GM12874 (cell line): ENCODE measurements at regions not wholly inside any gene's neighbourhood (a gene's known extent, or its start where the extent isn't known, plus 50 kb on each side); places are given as distances from the start of the nearest gene placed in this dataset.

ENCODE experiments used
- CTCF ChIP-seq: IDR thresholded peaks from 2 replicates; pipeline ENCODE4 v1.5.1; 2011; ENCODE audit warnings: low read depth, mild to moderate bottlenecking, control low read depth, low read length, moderate library complexity; ENCODE audit not compliant: insufficient read depth

GRCh38 chr22:47601666-47602065 lies 839.2 kb downstream of the TBC1D22A start:
- no peak for TF ChIP-seq CTCF

GRCh38 chr22:47600791-47601625 lies 838.6 kb downstream of the TBC1D22A start:
- TF ChIP-seq CTCF = no peak

- no peak for TF ChIP-seq CTCF
These were observed 837.8 kb downstream of the TBC1D22A start for GRCh38 chr22:47600281-47600680.

- TF ChIP-seq CTCF = no peak
These were observed 837.3 kb downstream of the TBC1D22A start for GRCh38 chr22:47599753-47600152.

- no peak for TF ChIP-seq CTCF
These were observed 836.4 kb downstream of the TBC1D22A start for GRCh38 chr22:47598864-47599263.

- TF ChIP-seq CTCF = no peak
These were observed 834.6 kb downstream of the TBC1D22A start for GRCh38 chr22:47597041-47597440.

GRCh38 chr22:47596176-47596690 lies 833.8 kb downstream of the TBC1D22A start:
- no peak for TF ChIP-seq CTCF
